GM12878 (cell line): ENCODE measurements at regions not wholly inside any gene's neighbourhood (a gene's known extent, or its start where the extent isn't known, plus 50 kb on each side); places are given as distances from the start of the nearest gene placed in this dataset.
A peak's percentile ranks its signal among the peaks of the same experiment; 100 is the strongest.

ENCODE experiments used
- ATAC-seq: fragments of 200-7000 bp; cut with Tn5 transposase; 3 replicates; pipeline ENCODE4 v1.9.1; 2020; ENCODE audit warnings: mild to moderate bottlenecking, moderate library complexity
- BruUV-seq: library from RNA; stranded (reverse); fragments of 400-500 nt; replicated peaks from 2 replicates; lab custom pipeline; 2021; lab: Mats Ljungman, UMichigan
- CTCF ChIA-PET: fragments of 300-600 bp; sonication (Branson Sonifier 250); formaldehyde crosslinking; extraction: SDS; loops from one replicate; lab custom pipeline; 2021; ENCODE audit warnings: inconsistent platforms; lab: Yijun Ruan, JAX
- POLR2A ChIA-PET: fragments of 350-600 bp; formaldehyde crosslinking; extraction: SDS; loops from one replicate; lab custom pipeline; 2021; ENCODE audit warnings: inconsistent platforms; lab: Charles Lee
- RAD21 ChIA-PET: fragments of 300-600 bp; sonication (Branson Sonifier 250); formaldehyde crosslinking; loops from one replicate; lab custom pipeline; 2023; ENCODE audit warnings: antibody characterized with exemption; ENCODE audit not compliant: unreplicated experiment; lab: Charles Lee
- SMC1A ChIA-PET: fragments of 300-600 bp; sonication (Branson Sonifier 250); formaldehyde crosslinking; loops from one replicate; lab custom pipeline; 2023; ENCODE audit not compliant: unreplicated experiment, uncharacterized antibody; lab: Charles Lee
- DNase-seq: peaks from one replicate; pipeline ENCODE4 v3.0.0-alpha.2; 2011; ENCODE audit warnings: low read depth, low spot score
- FAIRE-seq: peaks from 3 replicates; lab custom pipeline; 2011; peaks lifted over from hg19 to GRCh38; lab: Jason Lieb, UNC
- H2AFZ ChIP-seq: 2 replicates; pipeline ENCODE4 v1.6.0; 2011; ENCODE audit warnings: low read depth, low read length, control low read depth; ENCODE audit not compliant: control insufficient read depth
- H3K27ac ChIP-seq: 2 replicates; pipeline ENCODE4 v1.5.1; 2011; ENCODE audit warnings: control low read depth; ENCODE audit not compliant: control insufficient read depth, insufficient read depth
- H3K27me3 ChIP-seq, 2 experiments: replicated peaks in 1 of 2; 2 replicates each; pipeline versions ENCODE4 v1.6.0 to v1.6.1; 2011; ENCODE audit warnings: low read length in 1 of 2; ENCODE audit not compliant: control insufficient read depth in 2 of 2, insufficient read depth in 2 of 2
- H3K36me3 ChIP-seq, 2 experiments: 2 replicates each; pipeline ENCODE4 v1.5.1; 2011; ENCODE audit warnings: low read length in 1 of 2; ENCODE audit not compliant: control insufficient read depth in 2 of 2, insufficient read depth in 2 of 2
- H3K4me1 ChIP-seq: 2 replicates; pipeline ENCODE4 v1.6.1; 2011; ENCODE audit warnings: mild to moderate bottlenecking, low read length, moderate library complexity, mixed read lengths; ENCODE audit not compliant: control insufficient read depth, insufficient read depth
- H3K4me2 ChIP-seq: 2 replicates; pipeline ENCODE4 v1.6.0; 2011; ENCODE audit warnings: control low read depth; ENCODE audit not compliant: control insufficient read depth, insufficient read depth
- H3K4me3 ChIP-seq: fragments of 200-600 bp; sonication (generic); 2 replicates; pipeline ENCODE4 v1.5.1; 2016
- H3K79me2 ChIP-seq: 2 replicates; pipeline ENCODE4 v1.6.0; 2011; ENCODE audit warnings: low read length; ENCODE audit not compliant: control insufficient read depth, insufficient read depth
- H3K9ac ChIP-seq: 2 replicates; pipeline ENCODE4 v1.8.0; 2011; ENCODE audit warnings: low read length, control low read depth, mixed read lengths; ENCODE audit not compliant: control insufficient read depth, insufficient read depth
- H3K9me3 ChIP-seq: replicated peaks from 3 replicates; pipeline ENCODE4 v1.5.1; 2011; ENCODE audit warnings: mild to moderate bottlenecking, low read length; ENCODE audit not compliant: control insufficient read depth, insufficient read depth
- H4K20me1 ChIP-seq: 2 replicates; pipeline ENCODE4 v1.6.0; 2011; ENCODE audit not compliant: control insufficient read depth, insufficient read depth
- CHD1 ChIP-seq: IDR thresholded peaks from 2 replicates; pipeline ENCODE4 v1.6.1; 2012; ENCODE audit warnings: low read depth, low read length, improper control_type of control experiment
- DPF2 ChIP-seq: fragments of 450-650 bp; IDR thresholded peaks from 2 replicates; pipeline ENCODE4 v1.6.1; 2017; ENCODE audit warnings: mild to moderate bottlenecking
- FOS ChIP-seq: IDR thresholded peaks from 3 replicates; pipeline ENCODE4 v1.6.1; 2011; ENCODE audit warnings: borderline replicate concordance; ENCODE audit not compliant: insufficient read length; ENCODE audit errors: extremely low read depth
- MYB ChIP-seq: fragments of 150-350 bp; IDR thresholded peaks from 2 replicates; pipeline ENCODE4 v1.6.1; 2014; ENCODE audit warnings: mild to moderate bottlenecking, low read depth, low read length, borderline replicate concordance
- POU2F2 ChIP-seq: IDR thresholded peaks from 3 replicates; pipeline ENCODE4 v1.6.1; 2011; ENCODE audit warnings: low read depth, mild to moderate bottlenecking, low read length, borderline replicate concordance
- RELA ChIP-seq: fragments of 450-650 bp; IDR thresholded peaks from 2 replicates; pipeline ENCODE4 v1.8.0; 2014; ENCODE audit warnings: borderline replicate concordance; ENCODE audit not compliant: partially characterized antibody
- SMAD1 ChIP-seq: fragments of 450-650 bp; IDR thresholded peaks from 2 replicates; pipeline ENCODE4 v1.6.1; 2018; ENCODE audit warnings: mild to moderate bottlenecking, low read depth; ENCODE audit not compliant: partially characterized antibody
- WGBS: methylation state at CpG from one replicate; pipeline ENCODE4 v1.1.6; 2016; ENCODE audit warnings: low lambda C conversion rate; ENCODE audit not compliant: insufficient replicate concordance, insufficient coverage; ENCODE audit errors: missing lambda C conversion rate; 5-methylcytosine and 5-hydroxymethylcytosine counted together
- in situ Hi-C: fragments of 300-500 bp; cut with MboI; formaldehyde crosslinking; loops from 9 replicates; pipeline ENCODE4 v1.14.3; 2018; ENCODE audit warnings: mixed read lengths
- intact Hi-C: fragments of 100-400 bp; cut with micrococcal nuclease; formaldehyde crosslinking; loops from one replicate; pipeline ENCODE4 v1.14.2; 2022; ENCODE audit not compliant: unreplicated experiment
- TF ChIP-seq, protein P1 (sequence below): fragments of 450-650 bp; IDR thresholded peaks from 2 replicates; pipeline ENCODE4 v1.6.1; 2017; ENCODE audit warnings: low read depth, mild to moderate bottlenecking, moderate library complexity

DNA sequence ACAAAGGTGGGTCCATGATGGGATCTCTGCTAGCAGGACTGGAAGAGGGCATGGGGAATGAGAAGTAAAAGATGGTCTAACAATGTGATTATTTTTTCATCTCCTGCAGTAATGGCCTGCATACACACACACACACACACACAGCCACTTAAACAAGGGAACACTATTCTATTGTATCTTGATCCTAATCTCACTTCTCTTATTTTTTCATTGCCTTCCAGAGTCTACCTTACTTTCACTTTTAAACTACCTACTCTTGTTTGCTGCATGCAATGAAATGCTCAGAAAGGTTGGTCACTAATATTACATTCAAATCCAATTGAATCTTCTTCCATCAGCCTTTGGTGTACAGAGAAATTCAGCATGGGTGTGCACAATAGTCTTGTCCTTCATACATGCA lies 853.8 kb downstream of the IGSF11 start (continued):
- TF ChIP-seq, protein P1, sequence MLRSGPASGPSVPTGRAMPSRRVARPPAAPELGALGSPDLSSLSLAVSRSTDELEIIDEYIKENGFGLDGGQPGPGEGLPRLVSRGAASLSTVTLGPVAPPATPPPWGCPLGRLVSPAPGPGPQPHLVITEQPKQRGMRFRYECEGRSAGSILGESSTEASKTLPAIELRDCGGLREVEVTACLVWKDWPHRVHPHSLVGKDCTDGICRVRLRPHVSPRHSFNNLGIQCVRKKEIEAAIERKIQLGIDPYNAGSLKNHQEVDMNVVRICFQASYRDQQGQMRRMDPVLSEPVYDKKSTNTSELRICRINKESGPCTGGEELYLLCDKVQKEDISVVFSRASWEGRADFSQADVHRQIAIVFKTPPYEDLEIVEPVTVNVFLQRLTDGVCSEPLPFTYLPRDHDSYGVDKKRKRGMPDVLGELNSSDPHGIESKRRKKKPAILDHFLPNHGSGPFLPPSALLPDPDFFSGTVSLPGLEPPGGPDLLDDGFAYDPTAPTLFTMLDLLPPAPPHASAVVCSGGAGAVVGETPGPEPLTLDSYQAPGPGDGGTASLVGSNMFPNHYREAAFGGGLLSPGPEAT, result no peak
- no peak for TF ChIP-seq POU2F2
- no peak for TF ChIP-seq SMAD1

DNA sequence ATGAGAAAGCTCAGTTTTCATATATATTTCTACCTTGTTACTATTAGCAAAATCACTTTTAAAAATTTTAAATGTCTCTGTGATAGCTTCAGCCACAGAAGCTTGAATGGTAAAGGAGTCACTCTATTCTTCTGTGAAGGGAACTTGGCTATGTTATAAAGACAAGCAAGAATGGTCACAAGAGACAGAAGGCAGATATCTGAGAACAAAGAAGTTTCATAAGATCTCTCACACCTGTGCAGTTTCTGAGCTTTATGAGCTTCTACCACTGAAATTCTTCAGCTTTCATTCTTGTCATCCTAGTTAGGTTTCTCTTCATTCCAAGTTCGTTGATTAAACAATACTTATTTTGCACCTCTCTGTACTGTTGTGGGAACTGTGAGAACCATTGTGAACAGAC lies 853.4 kb downstream of the IGSF11 start:
- Histone ChIP-seq H3K27ac (no peak overlapping the region), H3K36me3 (no peaks in the 10 kb centered on the region), H3K9ac (no peak overlapping the region), H3K4me2 (no peak overlapping the region), H4K20me1 (no peaks in the 10 kb centered on the region), H3K4me3 (no peak overlapping the region), H2AFZ (no peak overlapping the region), H3K79me2 (no peaks in the 10 kb centered on the region), H3K27me3 (no peaks in the 10 kb centered on the region), H3K4me1 (no peaks in the 10 kb centered on the region), H3K9me3 (no peaks in the 10 kb centered on the region)
- SMC1A ChIA-PET, result interaction anchor here (0.8 kb wide), 1 partner anchor 293 kb away, joined by 3 read pairs; no protein-coding TSS in a partner anchor
- POLR2A ChIA-PET, result no interaction called here
- FAIRE-seq (no peak), ATAC-seq (peak; percentile 76), DNase-seq (no peak)
- RAD21 ChIA-PET, result no interaction called here
- TF ChIP-seq MYB (no peak), CHD1 (no peak), FOS (no peak), RELA (no peak), DPF2 (no peak)
- WGBS, result 4% methylated on average over 1 of the region's 1 CpG
- in situ Hi-C loops, result no loop called here
- CTCF ChIA-PET, result interaction anchor here (0.9 to 1.1 kb wide), 2 partner anchors 232 to 445 kb away, joined by 3 read pairs; no protein-coding TSS in a partner anchor
- intact Hi-C loops, result no loop called here
- BruUV-seq, result no TSS peak
